IPS-18a (cell line): ENCODE measurements at regions not wholly inside any gene's neighbourhood (a gene's known extent, or its start where the extent isn't known, plus 50 kb on each side); places are given as distances from the start of the nearest gene placed in this dataset.
A peak's percentile ranks its signal among the peaks of the same experiment; 100 is the strongest.
"Not testable (repeated sequence)": the region's sequence is repeated elsewhere in the genome, so short reads cannot be mapped to it uniquely, and the experiment has no call there.

Experiments used
- H3K27ac ChIP-seq: one replicate; pipeline ENCODE4 v1.5.1; 2013; ENCODE audit warnings: low read length
- H3K27me3 ChIP-seq: one replicate; pipeline ENCODE4 v1.6.1; 2013; ENCODE audit warnings: mild to moderate bottlenecking, low read length; ENCODE audit not compliant: control insufficient read depth, insufficient read depth
- H3K36me3 ChIP-seq: one replicate; pipeline ENCODE4 v1.6.1; 2013; ENCODE audit warnings: low read depth, low read length; ENCODE audit not compliant: control insufficient read depth
- H3K4me1 ChIP-seq: one replicate; pipeline ENCODE4 v1.6.1; 2013; ENCODE audit warnings: low read depth, low read length; ENCODE audit not compliant: control insufficient read depth
- H3K4me3 ChIP-seq: one replicate; pipeline ENCODE4 v1.5.1; 2013; ENCODE audit warnings: low read length
- H3K9ac ChIP-seq: one replicate; pipeline ENCODE4 v1.6.1; 2013; ENCODE audit warnings: mild to moderate bottlenecking, low read length, moderate library complexity
- H3K9me3 ChIP-seq: one replicate; pipeline ENCODE4 v1.6.1; 2013; ENCODE audit warnings: low read depth, low read length; ENCODE audit not compliant: control insufficient read depth

DNA sequence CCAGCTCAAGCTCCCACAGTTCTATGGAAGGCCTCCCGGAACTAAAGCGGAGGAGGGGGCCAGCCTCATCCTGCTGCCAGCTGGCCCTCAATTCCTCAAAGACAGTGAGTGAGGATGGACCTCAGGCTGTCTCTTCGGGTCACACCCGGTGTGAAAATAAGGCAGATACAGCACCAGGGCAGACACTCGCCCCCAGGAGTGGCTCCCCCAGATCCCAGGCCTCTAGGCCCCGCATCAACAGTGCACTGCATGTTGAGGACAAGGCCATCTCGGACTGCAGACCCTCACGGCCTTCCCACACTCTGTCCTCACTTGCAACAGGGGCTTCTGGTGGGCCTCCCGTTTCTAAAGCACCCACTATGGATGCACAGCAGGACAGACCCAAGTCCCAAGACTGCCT is 239.2 kb upstream of the ZNF322 start:
- H3K9ac ChIP-seq, H3K27ac ChIP-seq, H3K9me3 ChIP-seq, H3K4me1 ChIP-seq, H3K4me3 ChIP-seq, H3K27me3 ChIP-seq, H3K36me3 ChIP-seq: not testable (repeated sequence)

DNA sequence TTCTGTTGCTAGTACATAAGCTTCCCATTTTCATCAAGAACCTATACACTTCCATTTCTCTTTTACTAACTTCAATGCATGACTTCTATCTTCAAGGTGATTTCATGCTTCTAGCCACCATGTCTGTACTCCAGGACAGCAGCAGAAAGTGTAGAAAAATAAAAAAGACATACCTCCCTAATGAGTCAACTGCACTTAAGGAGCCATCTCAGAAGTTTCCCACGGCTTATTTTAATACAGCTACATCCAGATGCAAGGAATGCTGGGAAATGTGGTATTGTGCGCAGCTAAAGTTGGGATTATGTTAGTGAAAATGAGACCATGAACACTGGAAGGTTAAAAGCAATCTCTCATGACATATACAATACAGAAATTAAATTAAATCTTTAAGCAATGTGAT is 264.7 kb upstream of the ZNF322 start:
- H3K27me3 ChIP-seq, H3K36me3 ChIP-seq, H3K27ac ChIP-seq, H3K4me3 ChIP-seq, H3K4me1 ChIP-seq, H3K9ac ChIP-seq, H3K9me3 ChIP-seq: not testable (repeated sequence)

DNA sequence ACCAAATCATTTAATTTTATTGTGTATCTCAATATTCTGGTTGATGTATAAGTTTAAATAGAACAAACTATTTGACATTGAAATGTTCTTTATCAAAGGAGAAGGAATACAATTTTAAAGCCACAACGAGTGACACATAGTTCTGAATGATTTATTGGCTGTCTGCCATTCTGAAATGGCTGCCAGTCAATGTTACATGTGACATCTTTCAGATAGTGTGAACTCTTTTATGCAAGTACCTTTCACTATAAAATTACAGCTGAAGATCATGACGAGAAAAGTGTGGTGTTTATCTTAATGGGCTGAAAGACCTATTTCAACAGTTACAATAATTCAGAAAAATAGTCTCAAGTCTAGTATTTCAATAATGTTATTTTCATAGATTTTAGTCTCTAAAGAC is 268.6 kb upstream of the ZNF322 start:
- H3K9me3 ChIP-seq, H3K4me1 ChIP-seq, H3K27me3 ChIP-seq, H3K36me3 ChIP-seq, H3K9ac ChIP-seq, H3K4me3 ChIP-seq, H3K27ac ChIP-seq: not testable (repeated sequence)

DNA sequence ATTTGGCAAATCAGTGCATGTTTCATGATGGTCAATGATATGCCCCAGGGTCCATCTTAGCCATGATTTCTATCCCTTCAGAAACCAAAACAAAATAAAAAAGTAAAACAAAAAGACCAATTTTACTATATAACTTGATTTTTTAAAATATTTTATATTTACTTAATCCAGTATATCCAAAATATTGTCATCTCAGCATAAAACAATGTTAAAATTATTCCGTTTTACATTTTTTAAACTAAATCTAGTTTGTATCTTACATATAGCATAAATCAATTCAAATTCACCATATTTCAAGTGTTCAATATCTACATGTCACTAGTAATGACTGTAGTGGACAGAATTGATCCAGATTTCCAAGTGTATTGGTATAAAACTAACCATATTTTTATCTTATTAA is 277.7 kb upstream of the ZNF322 start:
- H3K27me3 ChIP-seq, H3K27ac ChIP-seq, H3K9me3 ChIP-seq, H3K4me1 ChIP-seq, H3K4me3 ChIP-seq, H3K36me3 ChIP-seq, H3K9ac ChIP-seq: not testable (repeated sequence)

DNA sequence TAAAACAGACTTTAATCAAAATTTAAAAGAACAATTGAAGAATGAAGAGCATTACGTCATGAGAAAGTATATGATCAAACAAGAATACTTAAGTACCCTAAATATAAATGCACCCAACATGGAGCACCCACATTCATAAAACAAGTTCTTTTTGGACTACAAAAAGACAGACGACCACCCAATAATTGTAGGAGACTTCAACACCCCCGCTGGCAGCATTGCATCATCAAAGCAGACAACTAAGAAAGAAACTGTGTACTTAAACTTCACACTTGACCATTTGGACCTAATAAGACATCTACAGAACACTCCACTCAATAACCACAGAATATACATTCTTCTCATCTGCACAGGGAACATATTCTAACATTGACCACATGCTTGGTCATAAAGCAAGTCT is 291.7 kb upstream of the ZNF322 start:
- H3K4me1 ChIP-seq, H3K27me3 ChIP-seq, H3K9ac ChIP-seq, H3K9me3 ChIP-seq, H3K4me3 ChIP-seq, H3K27ac ChIP-seq, H3K36me3 ChIP-seq: not testable (repeated sequence)

DNA sequence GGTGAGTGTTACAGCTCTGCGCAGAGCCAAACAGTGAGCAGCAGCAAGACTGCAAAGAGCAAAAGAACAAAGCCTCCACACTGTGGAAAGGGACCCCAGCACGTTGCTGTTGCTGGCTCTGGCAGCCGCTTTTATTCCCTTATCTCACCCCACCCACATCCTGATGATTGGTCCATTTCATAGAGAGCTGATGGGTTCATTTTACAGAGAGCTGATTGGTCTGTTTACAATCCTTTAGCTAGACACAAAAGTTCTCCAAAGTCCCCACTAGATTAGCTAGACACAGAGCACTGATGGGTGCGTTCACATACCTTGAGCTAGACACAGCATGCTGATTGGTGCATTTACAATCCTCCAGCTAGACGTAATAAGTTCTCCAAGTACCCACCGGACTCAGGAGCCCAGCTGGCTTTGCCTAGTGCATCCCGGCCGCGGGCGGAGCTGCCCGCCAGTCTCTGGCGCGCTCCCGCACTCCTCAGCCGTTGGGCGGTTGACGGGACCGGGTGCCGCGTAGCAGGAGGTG is 291.4 kb upstream of the PRSS16 start:
- not testable (repeated sequence) for H3K9ac ChIP-seq
- H3K4me3 ChIP-seq = peak overlapping the region; percentile 59

DNA sequence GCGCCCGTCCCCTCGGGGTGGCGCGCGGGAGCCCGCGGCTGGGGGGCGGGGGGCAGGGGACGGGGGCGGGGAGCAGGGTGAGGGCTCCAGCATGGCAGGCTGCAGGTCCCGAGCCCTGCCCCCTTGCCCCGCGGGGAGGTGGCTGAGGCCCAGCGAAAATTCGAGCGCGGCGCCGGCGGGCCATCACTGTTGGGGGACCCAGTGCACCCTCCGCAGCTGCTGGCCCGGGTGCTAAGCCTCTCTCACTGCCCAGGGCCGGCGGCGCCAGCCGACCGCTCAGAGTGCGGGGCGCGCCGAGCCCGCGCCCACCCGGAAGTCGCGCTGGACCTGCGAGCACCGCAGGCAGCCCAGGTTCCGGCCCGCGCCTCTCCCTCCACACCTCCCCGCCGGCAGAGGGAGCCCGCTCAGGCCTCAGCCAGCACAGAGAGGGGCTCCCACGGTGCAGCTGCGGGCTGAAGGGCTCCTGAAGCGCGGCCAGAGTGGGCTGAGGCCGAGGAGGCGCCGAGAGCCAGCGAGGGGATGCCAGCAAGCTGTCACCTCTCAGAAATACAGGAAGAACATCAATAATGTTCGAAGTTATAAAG is 290.8 kb upstream of the PRSS16 start:
- H3K27ac ChIP-seq, H3K4me1 ChIP-seq, H3K9me3 ChIP-seq, H3K27me3 ChIP-seq, H3K36me3 ChIP-seq, H3K9ac ChIP-seq: not testable (repeated sequence)
- H3K4me3 ChIP-seq = peak overlapping the region; percentile 60

More for the DNA sequence above, 291.4 kb upstream of the PRSS16 start:
- H3K27me3 ChIP-seq, H3K27ac ChIP-seq, H3K4me1 ChIP-seq, H3K36me3 ChIP-seq, H3K9me3 ChIP-seq: not testable (repeated sequence)

DNA sequence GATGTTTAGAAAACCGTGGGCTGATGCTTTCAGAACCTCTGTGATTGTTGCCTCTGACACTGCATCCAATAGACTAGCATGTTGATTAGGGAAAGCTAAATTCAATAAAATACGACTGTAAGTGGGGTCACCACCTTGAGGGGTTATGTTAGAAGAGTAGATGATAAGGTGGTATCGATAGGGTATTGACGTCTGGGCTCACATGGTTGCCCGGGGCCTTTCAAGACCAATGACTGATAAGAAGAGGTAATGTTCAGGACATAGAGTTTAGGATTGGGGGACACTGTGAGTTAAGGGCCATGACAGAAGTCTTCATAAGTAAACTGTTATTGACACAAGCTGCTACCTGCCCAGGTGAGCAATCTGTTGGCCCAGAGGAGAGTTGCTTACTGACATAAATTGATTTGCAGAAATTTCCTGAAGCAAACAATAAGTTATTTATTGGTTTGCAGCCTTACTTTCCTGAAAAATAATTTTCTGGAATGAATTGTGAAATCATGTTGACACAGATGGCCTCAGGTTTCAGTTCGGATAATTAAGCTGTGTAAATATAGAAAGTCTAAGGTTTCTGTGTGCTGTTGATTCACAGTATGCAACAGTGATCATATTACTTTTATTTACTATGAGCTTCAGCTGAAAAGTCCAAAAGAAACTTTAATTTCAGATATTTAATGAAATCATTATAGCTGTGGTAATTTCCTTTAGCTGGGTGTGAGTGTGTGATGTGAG is 289.9 kb upstream of the PRSS16 start:
- not testable (repeated sequence) for H3K36me3 ChIP-seq, H3K4me1 ChIP-seq, H3K27me3 ChIP-seq, H3K9me3 ChIP-seq, H3K27ac ChIP-seq, H3K9ac ChIP-seq
- peak overlapping the region; percentile 60 for H3K4me3 ChIP-seq

DNA sequence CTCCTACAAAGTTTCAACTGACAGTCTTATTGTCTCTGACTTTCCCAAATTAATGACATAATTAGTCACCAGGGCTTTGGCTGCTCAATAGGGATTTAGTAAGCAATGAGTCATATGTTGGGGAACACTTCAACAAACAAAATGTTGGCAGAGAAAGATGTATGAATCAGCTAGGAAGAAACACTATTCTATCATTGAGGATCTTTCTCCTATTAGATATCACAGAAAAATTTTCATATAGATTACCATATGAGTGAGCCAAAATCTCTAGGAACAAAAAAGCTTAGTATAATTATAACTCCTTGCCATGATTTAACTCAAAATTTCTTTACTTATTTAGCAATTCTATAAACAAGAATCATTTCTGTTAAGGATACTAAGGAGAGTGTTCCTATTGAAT is 286.3 kb upstream of the PRSS16 start:
- not testable (repeated sequence) for H3K4me1 ChIP-seq, H3K27ac ChIP-seq, H3K4me3 ChIP-seq, H3K27me3 ChIP-seq, H3K36me3 ChIP-seq, H3K9me3 ChIP-seq, H3K9ac ChIP-seq

DNA sequence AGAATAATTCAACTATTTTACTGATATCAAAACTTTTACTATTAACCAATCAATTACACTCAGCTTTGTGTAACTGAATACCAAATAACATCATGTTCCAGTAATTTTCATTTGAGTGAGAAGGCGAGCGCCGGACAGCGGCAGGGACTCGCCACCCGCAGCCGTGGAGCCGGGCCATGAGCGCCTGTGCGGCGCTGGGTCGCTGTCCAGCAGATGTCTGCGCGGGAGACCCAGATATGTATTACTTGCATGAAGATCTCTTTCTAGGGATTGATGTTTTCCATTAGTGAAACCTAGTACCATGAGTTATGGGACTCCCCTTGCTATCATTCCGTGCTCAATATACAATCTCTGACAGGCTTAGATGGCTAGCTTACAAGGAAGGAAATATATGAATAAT is 245.1 kb upstream of the PRSS16 start:
- Histone ChIP-seq H3K27me3 (no peaks in the 10 kb centered on the region), H3K36me3 (no peaks in the 10 kb centered on the region), H3K27ac (no peak overlapping the region), H3K4me3 (no peak overlapping the region), H3K9me3 (no peaks in the 10 kb centered on the region), H3K4me1 (no peaks in the 10 kb centered on the region), H3K9ac (no peak overlapping the region)

DNA sequence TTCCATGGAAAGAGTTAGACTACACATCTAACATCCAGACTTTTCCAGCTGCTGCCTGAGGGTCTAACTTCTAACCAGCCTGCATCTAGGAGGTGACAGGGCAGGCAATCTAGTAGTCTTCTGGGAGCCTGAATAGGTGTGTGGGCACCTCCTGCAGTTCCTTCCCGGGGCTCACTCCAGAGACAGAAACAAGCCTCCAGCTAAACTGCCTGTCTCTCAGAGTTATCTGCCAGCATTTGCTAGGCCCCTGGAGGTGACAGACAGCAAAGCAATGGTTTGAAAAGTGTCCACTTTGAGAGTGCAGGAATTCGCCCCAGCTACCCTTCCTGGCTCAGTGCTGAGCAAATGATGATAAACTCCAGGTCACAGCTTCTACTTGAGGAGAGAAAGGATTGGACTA is 240.5 kb upstream of the PRSS16 start:
- Histone ChIP-seq H3K4me3 (no peak overlapping the region), H3K27me3 (no peaks in the 10 kb centered on the region), H3K4me1 (no peaks in the 10 kb centered on the region), H3K27ac (no peak overlapping the region), H3K9me3 (peaks cover 3% of the 10 kb centered on the region), H3K9ac (no peak overlapping the region), H3K36me3 (no peaks in the 10 kb centered on the region)

DNA sequence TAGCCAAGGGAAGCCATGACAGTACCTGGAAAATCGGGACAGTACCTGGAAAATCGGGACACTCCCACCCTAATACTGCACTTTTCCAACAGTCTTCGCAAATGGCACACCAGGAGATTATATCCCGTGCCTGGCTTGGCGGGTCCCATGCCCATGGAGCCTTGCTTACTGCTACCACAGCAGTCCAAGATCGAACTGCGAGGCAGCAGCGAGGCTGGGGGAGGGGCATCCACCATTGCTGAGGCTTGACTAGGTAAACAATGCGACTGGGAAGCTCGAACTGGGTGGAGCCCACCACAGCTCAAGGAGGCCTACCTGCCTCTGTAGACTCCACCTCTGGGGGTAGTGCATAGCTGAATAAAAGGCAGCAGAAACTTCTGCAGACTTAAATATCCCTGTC is 238.9 kb upstream of the PRSS16 start:
- H3K4me3 ChIP-seq, H3K36me3 ChIP-seq, H3K4me1 ChIP-seq, H3K27me3 ChIP-seq, H3K27ac ChIP-seq, H3K9me3 ChIP-seq, H3K9ac ChIP-seq: not testable (repeated sequence)
